Nephron progenitor cell (in vitro differentiated cells): ENCODE measurements at regions not wholly inside any gene's neighbourhood (a gene's known extent, or its start where the extent isn't known, plus 50 kb on each side); places are given as distances from the start of the nearest gene placed in this dataset.

Source experiments
- DNase-seq: peaks from one replicate; pipeline ENCODE4 v3.0.0; 2021
- H3K27ac Mint-ChIP-seq: 2 replicates; pipeline ENCODE4 v1.8.0; 2021; ENCODE audit warnings: mild to moderate bottlenecking, moderate library complexity, mixed read lengths
- H3K27me3 Mint-ChIP-seq: 2 replicates; pipeline ENCODE4 v1.8.0; 2021; ENCODE audit warnings: mild to moderate bottlenecking, low read depth, mixed read lengths; ENCODE audit not compliant: poor library complexity
- H3K36me3 Mint-ChIP-seq: 2 replicates; pipeline ENCODE4 v1.8.0; 2021; ENCODE audit warnings: low read depth, mixed read lengths
- H3K4me1 Mint-ChIP-seq: 2 replicates; pipeline ENCODE4 v1.8.0; 2021; ENCODE audit warnings: mixed read lengths
- H3K4me3 Mint-ChIP-seq: 2 replicates; pipeline ENCODE4 v1.8.0; 2021; ENCODE audit warnings: mild to moderate bottlenecking, moderate library complexity, mixed read lengths
- H3K9me3 Mint-ChIP-seq: 2 replicates; pipeline ENCODE4 v1.8.0; 2021; ENCODE audit warnings: mild to moderate bottlenecking, moderate library complexity, mixed read lengths
- TF ChIP-seq, protein P1 (sequence below): fragments of 200-600 bp; sonication (generic); IDR thresholded peaks from 2 replicates; pipeline ENCODE4 v1.5.0; 2021; ENCODE audit warnings: antibody characterized with exemption

DNA sequence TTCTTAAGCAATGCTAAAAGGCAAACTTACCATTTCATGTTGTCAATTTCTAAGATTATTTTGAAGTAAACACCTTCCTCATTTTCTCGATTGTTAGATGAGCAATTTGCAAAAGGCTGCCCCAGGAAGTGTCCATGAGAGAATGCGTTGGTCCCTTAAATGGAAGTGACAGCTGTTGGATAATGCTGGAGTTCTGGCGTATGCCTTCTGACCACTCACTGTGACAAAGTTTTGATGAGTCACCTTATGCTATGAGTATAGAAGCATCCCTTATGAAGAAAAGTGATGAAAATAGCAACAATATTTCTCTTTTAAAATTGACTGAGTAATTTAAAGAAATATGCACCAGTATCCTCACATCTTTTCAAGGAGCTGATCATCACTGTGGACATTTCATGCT lies 1497.5 kb downstream of the DPP10 start:
- no peaks in the 10 kb centered on the region for H3K27me3 Mint-ChIP-seq
- no peaks in the 10 kb centered on the region for H3K36me3 Mint-ChIP-seq
- TF ChIP-seq, protein P1, sequence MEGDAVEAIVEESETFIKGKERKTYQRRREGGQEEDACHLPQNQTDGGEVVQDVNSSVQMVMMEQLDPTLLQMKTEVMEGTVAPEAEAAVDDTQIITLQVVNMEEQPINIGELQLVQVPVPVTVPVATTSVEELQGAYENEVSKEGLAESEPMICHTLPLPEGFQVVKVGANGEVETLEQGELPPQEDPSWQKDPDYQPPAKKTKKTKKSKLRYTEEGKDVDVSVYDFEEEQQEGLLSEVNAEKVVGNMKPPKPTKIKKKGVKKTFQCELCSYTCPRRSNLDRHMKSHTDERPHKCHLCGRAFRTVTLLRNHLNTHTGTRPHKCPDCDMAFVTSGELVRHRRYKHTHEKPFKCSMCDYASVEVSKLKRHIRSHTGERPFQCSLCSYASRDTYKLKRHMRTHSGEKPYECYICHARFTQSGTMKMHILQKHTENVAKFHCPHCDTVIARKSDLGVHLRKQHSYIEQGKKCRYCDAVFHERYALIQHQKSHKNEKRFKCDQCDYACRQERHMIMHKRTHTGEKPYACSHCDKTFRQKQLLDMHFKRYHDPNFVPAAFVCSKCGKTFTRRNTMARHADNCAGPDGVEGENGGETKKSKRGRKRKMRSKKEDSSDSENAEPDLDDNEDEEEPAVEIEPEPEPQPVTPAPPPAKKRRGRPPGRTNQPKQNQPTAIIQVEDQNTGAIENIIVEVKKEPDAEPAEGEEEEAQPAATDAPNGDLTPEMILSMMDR, result no peak
- H3K27ac Mint-ChIP-seq, result no peak overlapping the region
- DNase-seq, result no peak
- H3K4me3 Mint-ChIP-seq, result no peak overlapping the region
- peaks cover 11% of the 10 kb centered on the region for H3K4me1 Mint-ChIP-seq
- peaks cover 9% of the 10 kb centered on the region for H3K9me3 Mint-ChIP-seq

DNA sequence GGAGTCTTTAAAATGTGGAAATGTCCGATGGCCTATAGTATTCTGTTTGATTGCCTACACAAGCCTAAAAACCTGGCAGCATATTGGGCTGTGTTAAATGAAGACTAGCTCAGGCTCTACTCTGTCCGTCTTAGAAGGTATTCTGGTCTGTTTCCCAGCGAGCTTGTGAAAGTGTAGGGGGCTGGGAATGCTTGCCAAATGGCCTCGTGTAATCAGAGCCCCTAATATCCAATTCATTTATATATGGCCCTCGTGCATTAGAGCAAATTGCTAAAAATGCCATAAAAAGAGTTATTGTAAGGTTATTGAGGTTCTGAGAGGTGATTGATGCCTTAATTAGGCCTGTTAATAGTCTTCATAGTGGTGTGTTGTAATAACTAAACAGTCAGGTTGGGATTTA lies 1500.4 kb downstream of the DPP10 start:
- DNase-seq, result no peak
- TF ChIP-seq, protein P1, result no peak
- no peak overlapping the region for H3K4me3 Mint-ChIP-seq
- peaks cover 11% of the 10 kb centered on the region for H3K9me3 Mint-ChIP-seq
- no peaks in the 10 kb centered on the region for H3K36me3 Mint-ChIP-seq
- peak overlapping the region; percentile 43 for H3K27ac Mint-ChIP-seq
- H3K4me1 Mint-ChIP-seq, result peaks cover 11% of the 10 kb centered on the region
- H3K27me3 Mint-ChIP-seq, result no peaks in the 10 kb centered on the region

- peaks cover 11% of the 10 kb centered on the region for H3K4me1 Mint-ChIP-seq
- DNase-seq, result no peak
- H3K27ac Mint-ChIP-seq, result no peak overlapping the region
- no peaks in the 10 kb centered on the region for H3K27me3 Mint-ChIP-seq
- H3K4me3 Mint-ChIP-seq, result no peak overlapping the region
- no peaks in the 10 kb centered on the region for H3K36me3 Mint-ChIP-seq
- H3K9me3 Mint-ChIP-seq, result peaks cover 23% of the 10 kb centered on the region
- TF ChIP-seq, protein P1, result no peak
These were observed 1503.9 kb downstream of the DPP10 start for GRCh38 chr2:115946341-115946740.

DNA sequence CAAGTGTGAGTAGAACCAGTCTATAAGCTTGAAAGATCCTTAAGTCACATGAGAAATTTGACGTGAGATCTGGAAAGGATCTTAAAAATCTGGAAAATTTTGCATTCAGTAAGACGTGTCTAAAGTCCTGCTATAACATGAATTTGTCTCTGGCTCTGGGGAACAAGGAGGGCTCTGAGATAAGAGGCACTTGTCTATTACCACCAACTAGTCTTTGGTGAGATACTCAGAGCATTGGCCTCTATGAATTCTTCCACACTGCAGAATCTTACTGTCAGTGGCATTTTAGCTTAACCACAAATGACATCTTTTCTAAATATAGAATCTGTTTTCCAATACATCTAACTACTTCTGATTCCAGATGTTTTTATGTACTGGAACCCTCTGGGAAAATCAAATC lies 1504.5 kb downstream of the DPP10 start:
- no peak overlapping the region for H3K27ac Mint-ChIP-seq
- peaks cover 11% of the 10 kb centered on the region for H3K4me1 Mint-ChIP-seq

DNA sequence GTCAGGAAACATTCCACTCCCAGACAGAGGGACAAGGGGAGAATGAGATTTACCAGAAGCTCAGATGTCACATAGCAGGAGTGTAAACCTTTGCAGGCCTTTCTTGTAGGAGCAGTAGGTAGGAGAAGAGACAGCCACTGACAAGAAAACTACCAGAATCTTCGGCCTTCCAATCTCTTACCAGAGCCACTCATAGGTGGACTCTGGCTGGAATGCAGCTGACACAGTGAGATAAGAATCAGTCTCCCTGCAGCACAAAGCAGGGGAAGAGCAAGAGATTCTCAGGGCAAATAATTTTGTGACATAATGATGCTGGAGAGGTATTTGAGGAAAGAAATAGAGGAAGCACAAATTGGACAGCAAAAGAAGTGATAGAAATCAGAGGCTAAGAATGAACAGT lies 1534.5 kb downstream of the DPP10 start:
- Mint-ChIP-seq H3K9me3 (peaks cover 21% of the 10 kb centered on the region), H3K27ac (no peak overlapping the region), H3K27me3 (peaks cover 3% of the 10 kb centered on the region), H3K36me3 (peaks cover 5% of the 10 kb centered on the region), H3K4me3 (no peak overlapping the region), H3K4me1 (no peaks in the 10 kb centered on the region)
- TF ChIP-seq, protein P1, result no peak
- no peak for DNase-seq

More for the DNA sequence above, 1504.5 kb downstream of the DPP10 start:
- no peak for DNase-seq
- H3K4me3 Mint-ChIP-seq, result no peak overlapping the region
- H3K36me3 Mint-ChIP-seq, result no peaks in the 10 kb centered on the region
- H3K27me3 Mint-ChIP-seq, result no peaks in the 10 kb centered on the region
- TF ChIP-seq, protein P1, result no peak
- H3K9me3 Mint-ChIP-seq, result peaks cover 23% of the 10 kb centered on the region

DNA sequence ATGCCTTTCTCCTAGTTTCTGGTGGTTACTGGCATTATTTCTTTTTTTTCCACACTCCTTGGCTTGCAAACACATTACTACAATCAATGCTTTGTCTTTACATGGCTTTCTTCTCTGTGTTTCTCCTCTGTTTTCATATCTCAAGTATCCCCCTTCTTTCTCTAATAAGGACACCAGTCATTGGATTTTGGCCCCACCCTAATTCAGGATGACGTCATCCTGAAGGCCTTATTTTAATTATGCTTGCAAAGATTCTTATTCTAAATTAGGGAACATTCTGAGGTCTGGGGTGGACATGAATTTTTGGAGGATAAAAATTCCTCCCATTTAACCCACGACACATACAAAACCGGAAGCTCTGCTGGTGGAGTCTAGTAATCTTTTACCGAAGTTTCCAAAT lies 1556.6 kb downstream of the DPP10 start:
- no peak for DNase-seq
- TF ChIP-seq, protein P1, result no peak
- H3K27ac Mint-ChIP-seq, result no peak overlapping the region
- H3K36me3 Mint-ChIP-seq, result no peaks in the 10 kb centered on the region
- H3K4me1 Mint-ChIP-seq, result no peaks in the 10 kb centered on the region
- H3K9me3 Mint-ChIP-seq, result peaks cover 6% of the 10 kb centered on the region
- H3K27me3 Mint-ChIP-seq, result no peaks in the 10 kb centered on the region
- H3K4me3 Mint-ChIP-seq, result no peak overlapping the region
